ENCODE measurements at regions not wholly inside any gene's neighbourhood (a gene's known extent, or its start where the extent isn't known, plus 50 kb on each side); places are given as distances from the start of the nearest gene placed in this dataset.

GRCh38 chr12:113725557-113725876, 240.6 kb downstream of the RBM19 start:
- no peak overlapping the region for H3K4me3 ChIP-seq (ENCODE audit: low read depth in 1 of 2, low read length in 1 of 2)
- no peak overlapping the region for H3K27ac ChIP-seq
- H3K4me1 ChIP-seq (ENCODE audit: control insufficient read depth in 1 of 2, insufficient read depth in 1 of 2, low read depth in 1 of 2, low read length in 1 of 2): no peaks in the 10 kb centered on the region
- no peak for TF ChIP-seq CTCF (IDR thresholded peaks at IDR 0.05)
- H3K27me3 ChIP-seq: no peaks in the 10 kb centered on the region
- no peaks in the 10 kb centered on the region for H3K36me3 ChIP-seq
- H3K9me3 ChIP-seq: no peaks in the 10 kb centered on the region

GRCh38 chr12:113724794-113725556, 241.2 kb downstream of the RBM19 start:
- Histone ChIP-seq H3K4me1 (ENCODE audit: control insufficient read depth in 1 of 2, insufficient read depth in 1 of 2, low read depth in 1 of 2, low read length in 1 of 2) (no peaks in the 10 kb centered on the region), H3K36me3 (no peaks in the 10 kb centered on the region), H3K4me3 (ENCODE audit: low read depth in 1 of 2, low read length in 1 of 2) (no peak overlapping the region), H3K9me3 (no peaks in the 10 kb centered on the region), H3K27me3 (no peaks in the 10 kb centered on the region), H3K27ac (no peak overlapping the region)
- TF ChIP-seq CTCF (IDR thresholded peaks at IDR 0.05): no peak

GRCh38 chr12:113723631-113724030, 242.5 kb downstream of the RBM19 start:
- no peak overlapping the region for H3K27ac ChIP-seq
- no peak overlapping the region for H3K4me3 ChIP-seq (ENCODE audit: low read depth in 1 of 2, low read length in 1 of 2)
- no peaks in the 10 kb centered on the region for H3K4me1 ChIP-seq (ENCODE audit: control insufficient read depth in 1 of 2, insufficient read depth in 1 of 2, low read depth in 1 of 2, low read length in 1 of 2)
- no peaks in the 10 kb centered on the region for H3K36me3 ChIP-seq
- peaks cover 8% of the 10 kb centered on the region for H3K27me3 ChIP-seq
- no peak for TF ChIP-seq CTCF (IDR thresholded peaks at IDR 0.05)
- no peaks in the 10 kb centered on the region for H3K9me3 ChIP-seq

- H3K27me3 ChIP-seq: peaks cover 8% of the 10 kb centered on the region
- no peak for TF ChIP-seq CTCF (IDR thresholded peaks at IDR 0.05)
- no peaks in the 10 kb centered on the region for H3K9me3 ChIP-seq
- H3K27ac ChIP-seq: no peak overlapping the region
- H3K36me3 ChIP-seq: no peaks in the 10 kb centered on the region
- H3K4me1 ChIP-seq (ENCODE audit: control insufficient read depth in 1 of 2, insufficient read depth in 1 of 2, low read depth in 1 of 2, low read length in 1 of 2): no peaks in the 10 kb centered on the region
- no peak overlapping the region for H3K4me3 ChIP-seq (ENCODE audit: low read depth in 1 of 2, low read length in 1 of 2)
Measured at GRCh38 chr12:113722747-113723146, 243.4 kb downstream of the RBM19 start.

GRCh38 chr12:113720629-113721028, 245.5 kb downstream of the RBM19 start:
- H3K9me3 ChIP-seq: no peaks in the 10 kb centered on the region
- H3K27me3 ChIP-seq: peaks cover 8% of the 10 kb centered on the region
- no peaks in the 10 kb centered on the region for H3K36me3 ChIP-seq
- no peak for TF ChIP-seq CTCF (IDR thresholded peaks at IDR 0.05)
- H3K4me1 ChIP-seq (ENCODE audit: control insufficient read depth in 1 of 2, insufficient read depth in 1 of 2, low read depth in 1 of 2, low read length in 1 of 2): no peaks in the 10 kb centered on the region
- no peak overlapping the region for H3K4me3 ChIP-seq (ENCODE audit: low read depth in 1 of 2, low read length in 1 of 2)
- no peak overlapping the region for H3K27ac ChIP-seq
